DND-41 (cell line): ENCODE measurements at regions not wholly inside any gene's neighbourhood (a gene's known extent, or its start where the extent isn't known, plus 50 kb on each side); places are given as distances from the start of the nearest gene placed in this dataset.

Experiments
- ATAC-seq: fragments of 200-7000 bp; cut with Tn5 transposase; 3 replicates; pipeline ENCODE4 v1.9.1; 2021; ENCODE audit warnings: low read depth; ENCODE audit not compliant: insufficient read depth
- DNase-seq: peaks from one replicate; pipeline ENCODE4 v3.0.0-alpha.2; 2020
- H2AFZ ChIP-seq: 2 replicates; pipeline ENCODE4 v1.6.0; 2012; ENCODE audit warnings: low read depth, low read length
- H3K27ac ChIP-seq: 2 replicates; pipeline ENCODE4 v1.5.1; 2012; ENCODE audit warnings: low read length, inconsistent platforms
- H3K27me3 ChIP-seq: fragments of 200-600 bp; sonication (generic); 2 replicates; pipeline ENCODE4 v1.6.0; 2012; ENCODE audit warnings: low read length, mild to moderate bottlenecking, inconsistent platforms; ENCODE audit not compliant: insufficient read depth, poor library complexity
- H3K36me3 ChIP-seq: 2 replicates; pipeline ENCODE4 v1.5.1; 2012; ENCODE audit warnings: low read length, inconsistent platforms; ENCODE audit not compliant: insufficient read depth
- H3K4me1 ChIP-seq: 2 replicates; pipeline ENCODE4 v1.5.1; 2012; ENCODE audit warnings: mild to moderate bottlenecking, low read length; ENCODE audit not compliant: insufficient read depth
- H3K4me2 ChIP-seq: 2 replicates; pipeline ENCODE4 v1.6.0; 2012; ENCODE audit warnings: mild to moderate bottlenecking, moderate library complexity, low read length, inconsistent platforms; ENCODE audit not compliant: insufficient read depth
- H3K4me3 ChIP-seq, 2 experiments: fragments of 200-600 bp in 1 of 2; shearing (Covaris generic) in 1 of 2; 2 replicates each; pipeline ENCODE4 v1.5.1; 2012 to 2016; ENCODE audit warnings: inconsistent platforms in 2 of 2, low read length in 2 of 2, mild to moderate bottlenecking in 2 of 2, low read depth in 1 of 2, moderate library complexity in 1 of 2
- H3K79me2 ChIP-seq: 2 replicates; pipeline ENCODE4 v1.6.0; 2012; ENCODE audit warnings: low read length, inconsistent platforms; ENCODE audit not compliant: insufficient read depth
- H3K9ac ChIP-seq: 2 replicates; pipeline ENCODE4 v1.6.0; 2012; ENCODE audit warnings: low read depth, mild to moderate bottlenecking, inconsistent platforms, low read length, moderate library complexity
- H3K9me3 ChIP-seq: 2 replicates; pipeline ENCODE4 v1.5.1; 2012; ENCODE audit warnings: low read length, moderate library complexity, mild to moderate bottlenecking, inconsistent platforms; ENCODE audit not compliant: insufficient read depth, severe bottlenecking
- H4K20me1 ChIP-seq: 2 replicates; pipeline ENCODE4 v1.6.0; 2012; ENCODE audit warnings: low read length; ENCODE audit not compliant: insufficient read depth
- CTCF ChIP-seq: IDR thresholded peaks from 2 replicates; pipeline ENCODE4 v1.5.1; 2012; ENCODE audit warnings: borderline replicate concordance, low read length, moderate library complexity, mild to moderate bottlenecking; ENCODE audit not compliant: poor library complexity, severe bottlenecking; ENCODE audit errors: extremely low read depth
- EZH2 ChIP-seq: IDR thresholded peaks from 3 replicates; pipeline ENCODE4 v1.6.1; 2012; ENCODE audit warnings: borderline replicate concordance, low read depth, mild to moderate bottlenecking, moderate library complexity, low read length, inconsistent platforms; ENCODE audit not compliant: severe bottlenecking

- Histone ChIP-seq H3K79me2 (no peaks in the 10 kb centered on the region), H4K20me1 (no peaks in the 10 kb centered on the region), H3K4me2 (no peak overlapping the region), H2AFZ (no peak overlapping the region), H3K27ac (no peak overlapping the region), H3K36me3 (no peaks in the 10 kb centered on the region), H3K4me3 (no peak overlapping the region), H3K27me3 (no peaks in the 10 kb centered on the region), H3K9ac (no peak overlapping the region), H3K9me3 (no peaks in the 10 kb centered on the region), H3K4me1 (no peaks in the 10 kb centered on the region)
- ATAC-seq (no peak), DNase-seq (no peak)
- TF ChIP-seq EZH2 (no peak), CTCF (no peak)
These were observed 57.6 kb upstream of the FAT1 start for GRCh38 chr4:186781032-186781917.

GRCh38 chr4:186782302-186782701 lies 58.6 kb upstream of the FAT1 start:
- ATAC-seq (no peak), DNase-seq (no peak)
- Histone ChIP-seq H3K27ac (no peak overlapping the region), H3K9me3 (no peaks in the 10 kb centered on the region), H3K36me3 (no peaks in the 10 kb centered on the region), H3K4me2 (no peak overlapping the region), H3K27me3 (no peaks in the 10 kb centered on the region), H4K20me1 (no peaks in the 10 kb centered on the region), H3K79me2 (no peaks in the 10 kb centered on the region), H3K4me1 (no peaks in the 10 kb centered on the region), H3K9ac (no peak overlapping the region), H3K4me3 (no peak overlapping the region), H2AFZ (no peak overlapping the region)
- TF ChIP-seq EZH2 (no peak), CTCF (no peak)

- Histone ChIP-seq H2AFZ (no peak overlapping the region), H3K4me1 (no peaks in the 10 kb centered on the region), H3K4me2 (no peak overlapping the region), H3K9ac (no peak overlapping the region), H3K36me3 (no peaks in the 10 kb centered on the region), H4K20me1 (no peaks in the 10 kb centered on the region), H3K27ac (no peak overlapping the region), H3K27me3 (no peaks in the 10 kb centered on the region), H3K9me3 (no peaks in the 10 kb centered on the region), H3K4me3 (no peak overlapping the region), H3K79me2 (no peaks in the 10 kb centered on the region)
- DNase-seq (no peak), ATAC-seq (no peak)
- TF ChIP-seq EZH2 = no peak
- no peak for TF ChIP-seq CTCF
These were observed 63.9 kb upstream of the FAT1 start for GRCh38 chr4:186787536-186787935.
